ENCODE measurements at regions not wholly inside any gene's neighbourhood (a gene's known extent, or its start where the extent isn't known, plus 50 kb on each side); places are given as distances from the start of the nearest gene placed in this dataset.

- TF ChIP-seq CTCF (IDR thresholded peaks at IDR 0.05): no peak
- no peak for TF ChIP-seq POLR2A (IDR thresholded peaks at IDR 0.05)
Measured at GRCh38 chr10:131444862-131445461, 133.4 kb upstream of the TCERG1L start.

All from testis (tissue), 2 donors.